ENCODE measurements at regions not wholly inside any gene's neighbourhood (a gene's known extent, or its start where the extent isn't known, plus 50 kb on each side); places are given as distances from the start of the nearest gene placed in this dataset.

DNA sequence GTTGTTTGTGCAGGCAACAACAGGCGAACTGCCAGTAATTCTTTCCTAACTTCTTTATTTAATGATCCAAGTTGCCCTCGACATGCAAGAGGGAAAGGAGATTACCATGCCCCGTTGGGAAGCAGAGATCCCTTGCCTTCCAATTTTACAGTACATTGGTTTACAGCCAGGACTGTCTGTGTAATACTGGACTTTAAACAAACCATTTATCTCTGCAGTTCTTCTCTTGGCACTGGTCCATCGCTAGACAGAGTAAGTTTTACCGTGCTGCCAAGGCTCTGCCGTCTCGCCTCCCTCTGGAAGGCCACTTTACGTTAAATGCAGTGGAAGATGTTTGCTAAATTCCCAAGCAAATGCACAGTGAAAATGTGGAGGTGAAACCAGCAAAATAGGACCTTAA is 660.3 kb upstream of the PRKX start:
- Histone ChIP-seq H3K4me3 (no peak overlapping the region), H3K36me3 (no peaks in the 10 kb centered on the region), H3K9me3 (no peaks in the 10 kb centered on the region), H3K27ac (no peak overlapping the region), H3K27me3 (no peaks in the 10 kb centered on the region), H3K4me1 (peaks cover 0 to 4% (median 0%) of the 10 kb centered on the region in 4 donors)
- DNase-seq, result no peak
- 68 to 69% methylated on average over 8 of the region's 8 CpGs for WGBS, 2 donors
- no peak for TF ChIP-seq EP300 (IDR thresholded peaks at IDR 0.05)
- TF ChIP-seq POLR2AphosphoS5 (IDR thresholded peaks at IDR 0.05), result peak in 2 of 4 donors; percentile 41 to 57
- intact Hi-C loops (cut with DNase I), result no loop called here

DNA sequence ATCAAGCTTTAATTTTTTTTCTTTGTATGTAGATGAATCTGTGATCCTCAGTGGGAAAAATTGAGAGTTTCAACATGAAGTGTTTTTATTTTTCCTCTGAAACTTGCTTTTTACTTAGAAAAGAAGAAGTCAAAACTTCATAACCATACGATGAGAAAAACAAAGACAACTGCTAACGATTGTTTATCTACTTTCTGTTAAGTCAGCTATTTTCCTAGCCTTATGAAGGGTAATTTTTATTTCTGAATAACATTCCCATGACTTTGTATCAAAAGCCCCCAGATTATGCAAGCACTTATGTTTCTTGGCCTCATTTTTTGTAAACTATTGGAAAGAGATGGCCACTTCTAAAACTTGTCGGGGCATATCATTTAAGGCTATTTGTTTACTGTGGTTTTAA is 645.1 kb upstream of the PRKX start:
- Histone ChIP-seq H3K9me3 (no peaks in the 10 kb centered on the region), H3K27me3 (no peaks in the 10 kb centered on the region), H3K27ac (no peak overlapping the region), H3K36me3 (no peaks in the 10 kb centered on the region), H3K4me1 (no peaks in the 10 kb centered on the region), H3K4me3 (no peak overlapping the region)
- WGBS, 2 donors, result 86 to 90% methylated on average over 3 of the region's 3 CpGs
- DNase-seq, result no peak
- intact Hi-C loops (cut with DNase I), result no loop called here
- TF ChIP-seq POLR2AphosphoS5 (IDR thresholded peaks at IDR 0.05) (no peak), POLR2A (IDR thresholded peaks at IDR 0.05) (no peak), EP300 (IDR thresholded peaks at IDR 0.05) (no peak)

DNA sequence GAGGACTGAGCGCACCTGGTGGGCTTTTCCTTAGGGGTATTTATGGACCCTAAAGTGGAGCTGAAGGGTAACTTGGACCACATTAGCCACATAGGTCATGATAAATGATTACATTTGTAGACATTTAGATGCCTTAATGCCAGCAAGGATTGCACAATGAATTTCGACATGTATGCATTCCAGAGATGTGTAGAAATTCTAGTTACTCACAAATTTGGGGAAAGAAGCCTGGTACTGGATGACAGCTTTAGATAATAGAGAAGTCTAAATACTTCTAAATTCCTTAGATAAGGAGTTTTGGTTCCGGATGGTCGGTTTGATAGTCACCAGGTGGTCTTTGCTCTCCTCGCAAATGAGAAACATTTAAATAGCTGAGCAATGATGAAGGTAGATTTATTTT is 609.5 kb upstream of the PRKX start:
- WGBS, 2 donors, result 85 to 89% methylated on average over 5 of the region's 5 CpGs
- DNase-seq, result no peak
- Histone ChIP-seq H3K27me3 (no peaks in the 10 kb centered on the region), H3K4me3 (no peak overlapping the region), H3K27ac (no peak overlapping the region), H3K9me3 (no peaks in the 10 kb centered on the region), H3K4me1 (no peaks in the 10 kb centered on the region), H3K36me3 (no peaks in the 10 kb centered on the region)
- no peak for TF ChIP-seq POLR2AphosphoS5 (IDR thresholded peaks at IDR 0.05)
- TF ChIP-seq POLR2A (IDR thresholded peaks at IDR 0.05), result no peak
- no peak for TF ChIP-seq CTCF (IDR thresholded peaks at IDR 0.05)
- TF ChIP-seq EP300 (IDR thresholded peaks at IDR 0.05), result no peak
- intact Hi-C loops (cut with DNase I), result no loop called here

GRCh38 chrX:4320436-4320947 is 607.0 kb upstream of the PRKX start:
- 64 to 72% methylated on average over 9 of the region's 9 CpGs for WGBS, 2 donors
- H3K4me1 ChIP-seq, result no peaks in the 10 kb centered on the region
- H3K4me3 ChIP-seq, result no peak overlapping the region
- no peaks in the 10 kb centered on the region for H3K36me3 ChIP-seq
- no peak for DNase-seq
- TF ChIP-seq POLR2A (IDR thresholded peaks at IDR 0.05), result no peak
- no peak for TF ChIP-seq EP300 (IDR thresholded peaks at IDR 0.05)
- intact Hi-C loops (cut with DNase I), result no loop called here
- no peak overlapping the region for H3K27ac ChIP-seq
- H3K27me3 ChIP-seq, result no peaks in the 10 kb centered on the region
- no peaks in the 10 kb centered on the region for H3K9me3 ChIP-seq

GRCh38 chrX:4315891-4316290 is 602.4 kb upstream of the PRKX start:
- DNase-seq, result no peak
- intact Hi-C loops (cut with DNase I), result no loop called here
- H3K36me3 ChIP-seq, result no peaks in the 10 kb centered on the region
- no peaks in the 10 kb centered on the region for H3K9me3 ChIP-seq
- 67 to 81% methylated on average over 2 of the region's 2 CpGs for WGBS, 2 donors
- H3K27me3 ChIP-seq, result no peaks in the 10 kb centered on the region
- no peak for TF ChIP-seq POLR2A (IDR thresholded peaks at IDR 0.05)
- TF ChIP-seq CTCF (IDR thresholded peaks at IDR 0.05), result no peak
- TF ChIP-seq EP300 (IDR thresholded peaks at IDR 0.05), result no peak
- TF ChIP-seq POLR2AphosphoS5 (IDR thresholded peaks at IDR 0.05), result no peak
- no peak overlapping the region for H3K4me3 ChIP-seq
- no peak overlapping the region for H3K27ac ChIP-seq
- H3K4me1 ChIP-seq, result no peaks in the 10 kb centered on the region

DNA sequence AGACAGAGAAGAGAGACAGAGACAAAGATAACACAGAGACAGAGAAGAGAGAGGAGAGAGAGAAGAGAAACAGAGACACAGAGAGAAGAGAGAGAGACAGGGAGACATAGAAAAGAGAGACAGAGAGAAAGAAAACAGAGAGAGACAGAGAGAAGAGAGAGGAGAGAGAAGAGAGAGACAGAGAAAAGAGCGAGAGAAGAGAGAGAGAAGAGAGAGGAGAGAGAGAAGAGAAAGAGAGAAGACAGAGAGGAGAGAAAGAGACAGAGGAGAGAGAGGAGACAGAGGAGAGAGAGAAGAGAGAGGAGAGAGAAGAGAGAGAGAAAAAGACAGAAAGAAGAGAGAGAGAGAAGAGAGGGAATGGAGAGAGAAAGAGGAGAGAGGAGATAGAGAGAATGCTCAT is 601.1 kb upstream of the PRKX start:
- no peaks in the 10 kb centered on the region for H3K9me3 ChIP-seq
- no peak overlapping the region for H3K27ac ChIP-seq
- 87 to 93% methylated on average over 1 of the region's 1 CpG for WGBS, 2 donors
- no peak overlapping the region for H3K4me3 ChIP-seq
- intact Hi-C loops (cut with DNase I), result no loop called here
- no peak for DNase-seq
- H3K36me3 ChIP-seq, result no peaks in the 10 kb centered on the region
- TF ChIP-seq POLR2AphosphoS5 (IDR thresholded peaks at IDR 0.05) (no peak), CTCF (IDR thresholded peaks at IDR 0.05) (no peak), EP300 (IDR thresholded peaks at IDR 0.05) (no peak), POLR2A (IDR thresholded peaks at IDR 0.05) (no peak)
- no peaks in the 10 kb centered on the region for H3K4me1 ChIP-seq
- H3K27me3 ChIP-seq, result no peaks in the 10 kb centered on the region

Measured in sigmoid colon (tissue), 6 donors.